ENCODE measurements at regions not wholly inside any gene's neighbourhood (a gene's known extent, or its start where the extent isn't known, plus 50 kb on each side); places are given as distances from the start of the nearest gene placed in this dataset.

- no peaks in the 10 kb centered on the region for H3K9me1 ChIP-seq (ENCODE audit: control insufficient read depth, insufficient read depth, low read length)
- H4K20me1 ChIP-seq (replicated peaks; ENCODE audit: control insufficient read depth, insufficient read depth, low read length), result no peaks in the 10 kb centered on the region
- no peaks in the 10 kb centered on the region for H3K9me3 ChIP-seq (replicated peaks; ENCODE audit: control insufficient read depth, insufficient read depth, low read depth, low read length)
- ATAC-seq (peak; percentile 88), FAIRE-seq (peak; percentile 82), DNase-seq (ENCODE audit: extremely low read depth in 1 of 4, low spot score in 3 of 4) (peak; percentile 28 to 53 (median 33))
- H3K27me3 ChIP-seq (ENCODE audit: control insufficient read depth in 2 of 2, insufficient read depth in 2 of 2, low read length in 2 of 2), result no peaks in the 10 kb centered on the region
- intact Hi-C loops (cut with micrococcal nuclease), result loop anchor here (1.0 to 5.0 kb wide), 4 partner anchors 204 to 679 kb away; no protein-coding TSS in a partner anchor
- H3K4me1 ChIP-seq (replicated peaks in 1 of 2; ENCODE audit: control insufficient read depth in 2 of 2, insufficient read depth in 2 of 2, low read length in 2 of 2), result no peaks in the 10 kb centered on the region; a peak in 1 of 5 replicates
- ChIA-PET CTCF (ENCODE audit: low intra/inter-chr PET ratio) (interaction anchor here (0.7 to 1.6 kb wide), 3 partner anchors 292 to 680 kb away, joined by 4 to 10 read pairs (median 6); no protein-coding TSS in a partner anchor), POLR2A (no interaction called here)
- in situ Hi-C loops (cut with MboI), result no loop called here
- H3K36me3 ChIP-seq (ENCODE audit: control insufficient read depth, insufficient read depth, low read length), result no peaks in the 10 kb centered on the region
- no peaks in the 10 kb centered on the region for H3K79me2 ChIP-seq (ENCODE audit: control insufficient read depth, insufficient read depth, low read length)
- 2% methylated on average over 6 of the region's 6 CpGs for WGBS (ENCODE audit: insufficient coverage, low coverage, missing lambda C conversion rate)
- H3K4me3 ChIP-seq, result no peak overlapping the region
- BruUV-seq (replicated peaks), result no TSS peak
- H3K4me2 ChIP-seq (ENCODE audit: insufficient read depth, low read length), result no peak overlapping the region
- no peak overlapping the region for H3K27ac ChIP-seq (ENCODE audit: extremely low read depth, low read depth, low read length)
- no peak overlapping the region for H2AFZ ChIP-seq (ENCODE audit: low read depth, low read length)
- no peak overlapping the region for H3K9ac ChIP-seq (ENCODE audit: insufficient read depth in 1 of 2, low read depth in 2 of 2, low read length in 2 of 2)
- TF ChIP-seq RAD21 (CRISPR knock-in tag; conservative IDR thresholded peaks at IDR 0.05 in 1 of 2, IDR thresholded peaks at IDR 0.05 in 1 of 2), result peak; percentile 69 to 80
- TF ChIP-seq SMARCA5 (IDR thresholded peaks at IDR 0.05), result no peak
- no peak for TF ChIP-seq RFX1 (IDR thresholded peaks at IDR 0.05)
- TF ChIP-seq ZFPM2 (CRISPR knock-in tag; IDR thresholded peaks at IDR 0.05), result no peak
- no peak for TF ChIP-seq ZNF830 (CRISPR knock-in tag; IDR thresholded peaks at IDR 0.05)
- TF ChIP-seq MED1 (CRISPR knock-in tag; IDR thresholded peaks at IDR 0.05; ENCODE audit: borderline replicate concordance), result no peak
- TF ChIP-seq REST (IDR thresholded peaks at IDR 0.05; ENCODE audit: borderline replicate concordance), result peak; percentile 52; the same call in 1 of the 2 replicates
- TF ChIP-seq REST (CRISPR knock-in tag; IDR thresholded peaks at IDR 0.05; ENCODE audit: low read depth), result no peak
- TF ChIP-seq SMC3 (conservative IDR thresholded peaks at IDR 0.05; ENCODE audit: insufficient read depth, low read depth, low read length), result 0 out of 2 replicates have a peak, but pooled peaks have one; percentile 20
- no peak for TF ChIP-seq SNRNP70 (optimal IDR thresholded peaks at IDR 0.05; ENCODE audit: low read depth, low read length)
- TF ChIP-seq STAT5B (CRISPR knock-in tag; IDR thresholded peaks at IDR 0.05), result no peak
- peak; percentile 51; the same call in 1 of the 2 replicates for TF ChIP-seq DEAF1 (CRISPR knock-in tag; IDR thresholded peaks at IDR 0.05)
- TF ChIP-seq NEUROD1 (IDR thresholded peaks at IDR 0.05; ENCODE audit: borderline replicate concordance, low read depth, low read length, partially characterized antibody), result no peak
- TF ChIP-seq BRD4 (IDR thresholded peaks at IDR 0.05), result no peak
Measured at GRCh38 chr2:224650815-224651439, 65.2 kb downstream of the CCDC195 start.

All from K562 (cell line).